NCI-H2107 treated with DMSO at 0.1 percent for 48 hours (cell line): ENCODE measurements at regions not wholly inside any gene's neighbourhood (a gene's known extent, or its start where the extent isn't known, plus 50 kb on each side); places are given as distances from the start of the nearest gene placed in this dataset.

Experiments
- DNase-seq: peaks from one replicate; lab custom pipeline; 2025; ENCODE audit not compliant: unreplicated experiment; lab: John Stamatoyannopoulos, UW

- DNase-seq: no peak
These were observed 165.2 kb upstream of the DEFB112 start for GRCh38 chr6:50214937-50215336.

GRCh38 chr6:50217841-50218240, 168.1 kb upstream of the DEFB112 start:
- no peak for DNase-seq

- no peak for DNase-seq
These were observed 186.4 kb upstream of the DEFB112 start for GRCh38 chr6:50236164-50236563.

GRCh38 chr6:50239853-50240252, 190.1 kb upstream of the DEFB112 start:
- no peak for DNase-seq

GRCh38 chr6:50240986-50241385, 191.3 kb upstream of the DEFB112 start:
- no peak for DNase-seq

- no peak for DNase-seq
These were observed 199.8 kb upstream of the DEFB112 start for GRCh38 chr6:50249493-50249892.

GRCh38 chr6:50257322-50257721, 207.6 kb upstream of the DEFB112 start:
- no peak for DNase-seq

GRCh38 chr6:50259903-50260302, 210.2 kb upstream of the DEFB112 start:
- DNase-seq: no peak

- no peak for DNase-seq
These were observed 215.4 kb upstream of the DEFB112 start for GRCh38 chr6:50264995-50265571.

- no peak for DNase-seq
These were observed 220.7 kb upstream of the DEFB112 start for GRCh38 chr6:50270415-50270814.

GRCh38 chr6:50271266-50271665, 221.5 kb upstream of the DEFB112 start:
- no peak for DNase-seq

GRCh38 chr6:50271817-50272216, 222.1 kb upstream of the DEFB112 start:
- DNase-seq: no peak

GRCh38 chr6:50272611-50273010, 222.9 kb upstream of the DEFB112 start:
- no peak for DNase-seq

- DNase-seq: no peak
These were observed 227.1 kb upstream of the DEFB112 start for GRCh38 chr6:50276771-50277261.

GRCh38 chr6:50277774-50278173, 228.0 kb upstream of the DEFB112 start:
- no peak for DNase-seq

GRCh38 chr6:50278663-50279062, 228.9 kb upstream of the DEFB112 start:
- no peak for DNase-seq

- no peak for DNase-seq
These were observed 236.0 kb upstream of the DEFB112 start for GRCh38 chr6:50285735-50286134.

- DNase-seq: no peak
These were observed 238.5 kb upstream of the DEFB112 start for GRCh38 chr6:50288241-50288640.

- DNase-seq: no peak
These were observed 239.2 kb upstream of the DEFB112 start for GRCh38 chr6:50288881-50289280.

- DNase-seq: no peak
These were observed 239.6 kb upstream of the DEFB112 start for GRCh38 chr6:50289366-50289765.

- no peak for DNase-seq
These were observed 251.6 kb upstream of the DEFB112 start for GRCh38 chr6:50301307-50301706.

GRCh38 chr6:50305660-50306059, 255.9 kb upstream of the DEFB112 start:
- no peak for DNase-seq

- DNase-seq: no peak
These were observed 268.8 kb upstream of the DEFB112 start for GRCh38 chr6:50318536-50318935.
